ENCODE measurements at regions not wholly inside any gene's neighbourhood (a gene's known extent, or its start where the extent isn't known, plus 50 kb on each side); places are given as distances from the start of the nearest gene placed in this dataset.
"Not testable (repeated sequence)": the region's sequence is repeated elsewhere in the genome, so short reads cannot be mapped to it uniquely, and the experiment has no call there.

DNA sequence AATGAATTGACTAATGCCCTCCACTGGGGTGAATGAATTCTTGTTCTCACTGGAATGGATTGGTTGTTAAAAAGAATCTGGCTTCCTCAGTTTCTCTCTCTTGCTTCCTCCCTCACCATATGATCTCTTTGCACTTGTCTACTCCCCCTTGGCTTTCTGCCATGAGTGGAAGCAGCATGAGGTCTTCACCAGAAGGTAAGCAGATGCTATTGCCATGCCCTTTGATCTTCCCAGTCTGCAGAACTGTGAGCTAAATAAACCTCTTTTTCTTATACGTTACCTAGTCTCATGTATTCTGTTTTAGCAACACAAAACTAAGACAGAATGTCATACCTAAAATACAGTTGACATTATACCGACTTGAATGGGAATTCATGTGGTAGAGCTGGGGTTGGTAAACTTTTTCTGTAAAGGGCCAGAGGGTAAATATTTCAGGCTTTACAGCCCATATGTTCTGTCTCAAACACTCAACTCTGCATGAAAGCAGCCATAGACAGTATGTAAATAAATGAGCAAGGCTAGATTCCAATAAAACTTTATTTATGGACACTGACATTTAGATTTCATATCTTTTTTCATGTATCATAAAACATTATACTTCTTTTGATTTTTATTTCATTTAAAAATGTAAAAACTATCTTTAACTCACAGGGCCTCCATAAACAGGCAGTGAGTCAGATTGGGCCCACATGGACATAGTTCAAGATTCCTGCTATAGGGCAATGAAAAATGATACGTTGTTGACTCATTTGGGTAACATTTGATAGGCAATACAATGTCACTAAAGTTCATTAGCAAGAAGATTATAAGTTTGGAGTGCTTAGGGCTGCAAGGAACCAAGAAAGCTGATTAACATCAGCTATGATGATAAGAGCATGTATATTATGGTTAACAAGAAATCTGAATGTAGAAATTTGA is 79.4 kb upstream of the TLE4 start:
- DNase-seq: no peak

- DNase-seq: not testable (repeated sequence)
Observed at GRCh38 chr9:79500196-79500864, 71.4 kb upstream of the TLE4 start.

DNA sequence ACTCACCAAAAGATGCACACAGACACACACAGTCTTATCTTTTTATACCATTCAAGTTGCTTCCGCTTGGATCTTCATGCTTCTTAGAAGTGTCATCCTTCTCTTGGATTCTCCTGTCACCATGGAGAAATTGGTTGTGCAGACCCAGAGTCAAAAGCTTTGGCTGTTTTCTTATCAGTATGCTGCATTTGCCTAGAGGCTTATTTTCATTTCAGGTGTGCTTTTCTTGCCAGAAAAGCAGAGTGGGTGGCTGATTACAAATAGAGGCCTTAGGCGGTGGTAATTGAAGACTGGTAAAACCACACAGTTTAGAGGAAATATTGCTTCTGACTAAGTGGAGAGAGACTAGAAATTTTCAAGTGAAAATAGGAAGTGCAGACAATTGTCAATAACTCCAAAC is 70.2 kb upstream of the TLE4 start:
- no peak for DNase-seq

DNA sequence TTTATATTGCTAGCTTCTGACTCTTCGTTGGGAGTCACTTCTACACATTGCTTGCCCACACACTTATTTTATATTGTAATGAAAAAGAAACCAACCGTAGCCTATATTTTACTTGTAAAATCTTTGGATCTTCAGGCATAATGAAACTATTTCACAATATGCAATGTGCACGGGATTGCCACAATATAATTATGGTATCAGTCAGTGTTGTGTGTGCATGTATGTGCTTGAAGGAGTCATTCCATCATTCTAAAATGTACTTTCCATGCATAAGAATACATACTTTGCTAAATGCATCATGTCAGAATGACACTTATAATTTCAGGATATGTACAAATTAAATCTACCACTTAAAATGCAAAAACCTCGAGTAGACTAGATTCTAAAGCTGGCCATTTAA is 64.0 kb upstream of the TLE4 start:
- DNase-seq: no peak

DNA sequence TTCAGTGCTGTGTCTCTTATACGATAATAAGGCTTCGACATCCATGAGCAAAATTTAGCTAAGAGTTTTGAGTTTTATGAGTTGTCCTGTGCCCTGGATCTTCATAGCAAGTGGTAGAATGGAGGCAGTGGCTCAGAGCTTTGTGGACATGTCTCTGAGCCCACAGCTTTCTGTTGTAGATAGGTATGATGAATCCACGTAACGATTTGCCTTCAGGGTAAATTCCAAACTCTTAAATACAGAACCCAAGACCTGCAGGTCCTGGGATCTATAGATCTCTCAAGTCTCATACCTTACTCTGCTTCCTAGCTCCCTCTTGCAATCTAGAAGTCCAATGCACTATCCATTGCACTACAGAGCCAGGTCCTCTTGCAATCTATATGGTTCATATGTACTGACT is 59.5 kb upstream of the TLE4 start:
- no peak for DNase-seq
